ENCODE measurements at regions not wholly inside any gene's neighbourhood (a gene's known extent, or its start where the extent isn't known, plus 50 kb on each side); places are given as distances from the start of the nearest gene placed in this dataset.

GRCh38 chr20:60108397-60108796 is 150.2 kb downstream of the CDH26 start:
- H3K4me3 ChIP-seq (replicated peaks; ENCODE audit: insufficient read depth, low read length), result no peak overlapping the region
- no peak for TF ChIP-seq POLR2AphosphoS5 (IDR thresholded peaks at IDR 0.05; ENCODE audit: low read depth)
- TF ChIP-seq GABPA (IDR thresholded peaks at IDR 0.05; ENCODE audit: low read depth), result no peak
- no peak for TF ChIP-seq SPI1 (IDR thresholded peaks at IDR 0.05; ENCODE audit: borderline replicate concordance, low read depth)
- TF ChIP-seq CTCF (IDR thresholded peaks at IDR 0.05; ENCODE audit: insufficient read depth, low read length), result no peak
- TF ChIP-seq, protein P1, sequence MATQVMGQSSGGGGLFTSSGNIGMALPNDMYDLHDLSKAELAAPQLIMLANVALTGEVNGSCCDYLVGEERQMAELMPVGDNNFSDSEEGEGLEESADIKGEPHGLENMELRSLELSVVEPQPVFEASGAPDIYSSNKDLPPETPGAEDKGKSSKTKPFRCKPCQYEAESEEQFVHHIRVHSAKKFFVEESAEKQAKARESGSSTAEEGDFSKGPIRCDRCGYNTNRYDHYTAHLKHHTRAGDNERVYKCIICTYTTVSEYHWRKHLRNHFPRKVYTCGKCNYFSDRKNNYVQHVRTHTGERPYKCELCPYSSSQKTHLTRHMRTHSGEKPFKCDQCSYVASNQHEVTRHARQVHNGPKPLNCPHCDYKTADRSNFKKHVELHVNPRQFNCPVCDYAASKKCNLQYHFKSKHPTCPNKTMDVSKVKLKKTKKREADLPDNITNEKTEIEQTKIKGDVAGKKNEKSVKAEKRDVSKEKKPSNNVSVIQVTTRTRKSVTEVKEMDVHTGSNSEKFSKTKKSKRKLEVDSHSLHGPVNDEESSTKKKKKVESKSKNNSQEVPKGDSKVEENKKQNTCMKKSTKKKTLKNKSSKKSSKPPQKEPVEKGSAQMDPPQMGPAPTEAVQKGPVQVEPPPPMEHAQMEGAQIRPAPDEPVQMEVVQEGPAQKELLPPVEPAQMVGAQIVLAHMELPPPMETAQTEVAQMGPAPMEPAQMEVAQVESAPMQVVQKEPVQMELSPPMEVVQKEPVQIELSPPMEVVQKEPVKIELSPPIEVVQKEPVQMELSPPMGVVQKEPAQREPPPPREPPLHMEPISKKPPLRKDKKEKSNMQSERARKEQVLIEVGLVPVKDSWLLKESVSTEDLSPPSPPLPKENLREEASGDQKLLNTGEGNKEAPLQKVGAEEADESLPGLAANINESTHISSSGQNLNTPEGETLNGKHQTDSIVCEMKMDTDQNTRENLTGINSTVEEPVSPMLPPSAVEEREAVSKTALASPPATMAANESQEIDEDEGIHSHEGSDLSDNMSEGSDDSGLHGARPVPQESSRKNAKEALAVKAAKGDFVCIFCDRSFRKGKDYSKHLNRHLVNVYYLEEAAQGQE (IDR thresholded peaks at IDR 0.05; ENCODE audit: insufficient replicate concordance, low read depth), result no peak
- no peak for DNase-seq (ENCODE audit: low read depth in 1 of 2, low spot score in 1 of 2)
- no peak overlapping the region for H3K27ac ChIP-seq (replicated peaks)
- no peaks in the 10 kb centered on the region for H3K27me3 ChIP-seq (ENCODE audit: insufficient read depth, poor library complexity, severe bottlenecking)

GRCh38 chr20:60113024-60113724 is 155.0 kb downstream of the CDH26 start:
- Histone ChIP-seq H3K4me3 (replicated peaks; ENCODE audit: insufficient read depth, low read length) (no peak overlapping the region), H3K27ac (replicated peaks) (peak overlapping the region; percentile 71), H3K27me3 (ENCODE audit: insufficient read depth, poor library complexity, severe bottlenecking) (no peaks in the 10 kb centered on the region)
- TF ChIP-seq CTCF (IDR thresholded peaks at IDR 0.05; ENCODE audit: insufficient read depth, low read length) (no peak), SPI1 (IDR thresholded peaks at IDR 0.05; ENCODE audit: borderline replicate concordance, low read depth) (peak; percentile 77; the same call in 1 of the 2 replicates), POLR2AphosphoS5 (IDR thresholded peaks at IDR 0.05; ENCODE audit: low read depth) (peak; percentile 78), GABPA (IDR thresholded peaks at IDR 0.05; ENCODE audit: low read depth) (no peak)
- TF ChIP-seq, protein P1 (IDR thresholded peaks at IDR 0.05; ENCODE audit: insufficient replicate concordance, low read depth), result no peak
- peak; percentile 86 to 90 for DNase-seq (ENCODE audit: low read depth in 1 of 2, low spot score in 1 of 2)

- no peaks in the 10 kb centered on the region for H3K27me3 ChIP-seq (ENCODE audit: insufficient read depth, poor library complexity, severe bottlenecking)
- H3K27ac ChIP-seq (replicated peaks), result peak overlapping the region; percentile 71
- H3K4me3 ChIP-seq (replicated peaks; ENCODE audit: insufficient read depth, low read length), result no peak overlapping the region
- peak; percentile 68 to 80 for DNase-seq (ENCODE audit: low read depth in 1 of 2, low spot score in 1 of 2)
- TF ChIP-seq SPI1 (IDR thresholded peaks at IDR 0.05; ENCODE audit: borderline replicate concordance, low read depth) (peak; percentile 1; the same call in 1 of the 2 replicates), CTCF (IDR thresholded peaks at IDR 0.05; ENCODE audit: insufficient read depth, low read length) (no peak), GABPA (IDR thresholded peaks at IDR 0.05; ENCODE audit: low read depth) (no peak)
- TF ChIP-seq, protein P1 (IDR thresholded peaks at IDR 0.05; ENCODE audit: insufficient replicate concordance, low read depth), result no peak
These were observed 155.5 kb downstream of the CDH26 start for GRCh38 chr20:60113771-60114170.

Measured in HL-60 (cell line).